NT2/D1 (cell line): ENCODE measurements at regions not wholly inside any gene's neighbourhood (a gene's known extent, or its start where the extent isn't known, plus 50 kb on each side); places are given as distances from the start of the nearest gene placed in this dataset.

Experiments
- SUZ12 ChIP-seq: IDR thresholded peaks from 2 replicates; pipeline ENCODE4 v1.6.1; 2011; ENCODE audit not compliant: insufficient read length, insufficient read depth; ENCODE audit errors: extremely low read depth
- YY1 ChIP-seq: IDR thresholded peaks from 2 replicates; pipeline ENCODE4 v1.6.1; 2011; ENCODE audit not compliant: insufficient read length, insufficient read depth

DNA sequence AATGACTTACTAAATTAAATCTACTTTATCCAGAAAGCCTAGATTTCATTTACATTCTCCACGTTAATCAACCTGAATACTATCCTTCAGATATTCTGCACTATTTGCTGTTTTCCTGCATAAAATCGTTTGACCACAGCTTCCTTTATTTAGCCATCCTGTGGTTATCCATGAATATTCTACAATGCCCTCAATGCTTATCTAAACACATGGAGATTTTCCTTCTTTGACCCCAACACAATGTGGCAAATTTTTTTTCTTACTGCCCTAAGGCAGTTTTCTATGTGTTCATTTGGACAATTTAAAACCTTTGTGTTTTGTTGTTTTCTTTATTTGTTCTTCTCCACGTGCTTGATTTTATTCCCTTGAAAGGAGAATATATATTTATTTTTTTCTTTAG is 495.5 kb upstream of the ROBO1 start:
- no peak for TF ChIP-seq YY1
- no peak for TF ChIP-seq SUZ12
